Uterus (tissue), 2 donors: ENCODE measurements at regions not wholly inside any gene's neighbourhood (a gene's known extent, or its start where the extent isn't known, plus 50 kb on each side); places are given as distances from the start of the nearest gene placed in this dataset.

Experiments
- CTCF ChIP-seq, 4 experiments: fragments of 200-600 bp in 2 of 4; fragments of 450-650 bp in 2 of 4; sonication (generic) in 2 of 4; IDR thresholded peaks; one replicate each; pipeline ENCODE4 v1.5.1; 2016 to 2019; ENCODE audit warnings: antibody characterized with exemption in 4 of 4, mild to moderate bottlenecking in 2 of 4, moderate library complexity in 1 of 4
- POLR2A ChIP-seq, 2 donors: fragments of 450-650 bp; IDR thresholded peaks; one replicate each; pipeline ENCODE4 v1.6.1; 2016; ENCODE audit warnings: antibody characterized with exemption in 2 of 2, mild to moderate bottlenecking in 1 of 2, moderate library complexity in 1 of 2

GRCh38 chr11:69893631-69894030, 74.4 kb upstream of the FGF3 start:
- no peak for TF ChIP-seq POLR2A (IDR thresholded peaks at IDR 0.05)
- TF ChIP-seq CTCF (IDR thresholded peaks at IDR 0.05): no peak
